ENCODE measurements at regions not wholly inside any gene's neighbourhood (a gene's known extent, or its start where the extent isn't known, plus 50 kb on each side); places are given as distances from the start of the nearest gene placed in this dataset.

- no peak for DNase-seq
These were observed 264.4 kb downstream of the DUSP6 start for GRCh38 chr12:89087876-89088275.

- DNase-seq, result no peak
These were observed 265.0 kb downstream of the DUSP6 start for GRCh38 chr12:89087149-89087825.

- DNase-seq, result no peak
These were observed 266.9 kb downstream of the DUSP6 start for GRCh38 chr12:89085421-89085820.

- DNase-seq, result no peak
These were observed 267.6 kb downstream of the DUSP6 start for GRCh38 chr12:89084751-89085150.

GRCh38 chr12:89083491-89083890 lies 268.8 kb downstream of the DUSP6 start:
- DNase-seq, result no peak

- DNase-seq, result no peak
These were observed 269.9 kb downstream of the DUSP6 start for GRCh38 chr12:89082370-89082753.

- no peak for DNase-seq
These were observed 270.5 kb downstream of the DUSP6 start for GRCh38 chr12:89081719-89082369.

GRCh38 chr12:89080793-89081465 lies 271.4 kb downstream of the DUSP6 start:
- peak; percentile 12 for DNase-seq

GRCh38 chr12:89075880-89076540 lies 276.3 kb downstream of the DUSP6 start:
- DNase-seq, result no peak

- DNase-seq, result no peak
These were observed 278.6 kb downstream of the DUSP6 start for GRCh38 chr12:89073659-89074058.

- DNase-seq, result no peak
These were observed 279.3 kb downstream of the DUSP6 start for GRCh38 chr12:89073027-89073398.

GRCh38 chr12:89072294-89073026 lies 279.8 kb downstream of the DUSP6 start:
- no peak for DNase-seq

GRCh38 chr12:89070603-89071002 lies 281.7 kb downstream of the DUSP6 start:
- DNase-seq, result no peak

- DNase-seq, result no peak
These were observed 282.9 kb downstream of the DUSP6 start for GRCh38 chr12:89069431-89069830.

GRCh38 chr12:89067421-89068187 lies 284.7 kb downstream of the DUSP6 start:
- DNase-seq, result no peak

GRCh38 chr12:89064780-89065179 lies 287.5 kb downstream of the DUSP6 start:
- DNase-seq, result no peak

- DNase-seq, result no peak
These were observed 288.1 kb downstream of the DUSP6 start for GRCh38 chr12:89064151-89064550.

- no peak for DNase-seq
These were observed 289.3 kb downstream of the DUSP6 start for GRCh38 chr12:89062996-89063395.

GRCh38 chr12:89059721-89060541 lies 292.4 kb downstream of the DUSP6 start:
- peak; percentile 84 for DNase-seq

GRCh38 chr12:89059056-89059455 lies 293.2 kb downstream of the DUSP6 start:
- DNase-seq, result no peak

GRCh38 chr12:89058402-89058801 lies 293.9 kb downstream of the DUSP6 start:
- DNase-seq, result no peak
